ENCODE measurements at regions not wholly inside any gene's neighbourhood (a gene's known extent, or its start where the extent isn't known, plus 50 kb on each side); places are given as distances from the start of the nearest gene placed in this dataset.

- H3K36me3 ChIP-seq (ENCODE audit: control insufficient read depth in 2 of 3, insufficient read depth in 3 of 3, low read length in 3 of 3), result no peaks in the 10 kb centered on the region
- no peaks in the 10 kb centered on the region for H3K4me1 ChIP-seq (ENCODE audit: control insufficient read depth in 2 of 2, insufficient read depth in 2 of 2, low read length in 2 of 2)
- ATAC-seq, result no peak
- no peak overlapping the region for H3K27ac Mint-ChIP-seq
- ChIA-PET POLR2A (no interaction called here), CTCF (no interaction called here)
- peaks cover 0 to 17% (median 4%) of the 10 kb centered on the region in 7 donors for H3K4me1 Mint-ChIP-seq
- intact Hi-C loops (cut with micrococcal nuclease), result no loop called here
- H3K27me3 ChIP-seq (ENCODE audit: control insufficient read depth in 2 of 2, insufficient read depth in 2 of 2, low read length in 2 of 2), result peaks cover 3 to 4% of the 10 kb centered on the region in 2 donors
- H3K27ac ChIP-seq (ENCODE audit: low read depth, low read length), result no peak overlapping the region
- H3K9me3 Mint-ChIP-seq, result peaks cover 0 to 35% (median 9%) of the 10 kb centered on the region in 11 donors
- no peak for DNase-seq
- peaks cover 0 to 6% (median 0%) of the 10 kb centered on the region in 5 donors for H3K36me3 Mint-ChIP-seq
- H3K9me3 ChIP-seq (ENCODE audit: control insufficient read depth in 2 of 3, low read length in 3 of 3), result peaks cover 0 to 4% (median 3%) of the 10 kb centered on the region in 3 experiments
- no peak overlapping the region for H3K4me3 Mint-ChIP-seq
- peaks cover 47 to 88% (median 62%) of the 10 kb centered on the region in 5 donors for H3K27me3 Mint-ChIP-seq
- no peak overlapping the region for H3K4me3 ChIP-seq (ENCODE audit: low read length)
These were observed 50.6 kb upstream of the RBFOX3 start for GRCh38 chr17:79661292-79662041.

Data from naive thymus-derived CD4-positive, alpha-beta T cell (primary cell).